ENCODE measurements at regions not wholly inside any gene's neighbourhood (a gene's known extent, or its start where the extent isn't known, plus 50 kb on each side); places are given as distances from the start of the nearest gene placed in this dataset.

- H2BK15ac ChIP-seq (ENCODE audit: low read depth, low read length): no peak overlapping the region
- H3K27me3 Mint-ChIP-seq (ENCODE audit: low read depth): no peaks in the 10 kb centered on the region
- peaks cover 19 to 28% (median 21%) of the 10 kb centered on the region in 3 experiments for H3K36me3 Mint-ChIP-seq (ENCODE audit: insufficient read depth in 1 of 3, low read depth in 3 of 3)
- H3K23ac ChIP-seq (ENCODE audit: insufficient read length, low read depth, low read length): no peak overlapping the region
- no peaks in the 10 kb centered on the region for H3K27me3 ChIP-seq (ENCODE audit: insufficient read depth, low read length)
- no peak overlapping the region for H3K9ac ChIP-seq (ENCODE audit: extremely low read depth, insufficient read length, low read length)
- H3K27ac Mint-ChIP-seq: no peak overlapping the region
- H4K8ac ChIP-seq (replicated peaks; ENCODE audit: insufficient read length, low read depth, low read length): no peak overlapping the region
- H3K27ac ChIP-seq (ENCODE audit: insufficient read length, low read depth, low read length): no peak overlapping the region
- H4K91ac ChIP-seq (ENCODE audit: insufficient read length, low read depth, low read length): no peak overlapping the region
- peaks cover 20% of the 10 kb centered on the region in 2 experiments for H3K9me3 Mint-ChIP-seq
- no peaks in the 10 kb centered on the region for H3K9me3 ChIP-seq (ENCODE audit: control insufficient read depth, low read depth, low read length)
- no peaks in the 10 kb centered on the region for H4K20me1 ChIP-seq (ENCODE audit: control insufficient read depth, insufficient read depth, insufficient read length)
- H3K4ac ChIP-seq (ENCODE audit: low read depth, low read length): no peak overlapping the region
- H3K4me1 ChIP-seq (ENCODE audit: insufficient read depth, low read length): no peaks in the 10 kb centered on the region
- no peaks in the 10 kb centered on the region for H3K23me2 ChIP-seq (ENCODE audit: insufficient read length, low read depth, low read length, poor library complexity, severe bottlenecking)
- no peaks in the 10 kb centered on the region for H3K79me1 ChIP-seq (ENCODE audit: insufficient read depth, low read depth, low read length, poor library complexity, severe bottlenecking)
- H2BK5ac ChIP-seq (ENCODE audit: insufficient read length, low read length): no peak overlapping the region
- H2AFZ ChIP-seq (ENCODE audit: low read length): no peak overlapping the region
- H2AK5ac ChIP-seq (ENCODE audit: insufficient read length, low read length): no peak overlapping the region
- peaks cover 12 to 16% of the 10 kb centered on the region in 2 experiments for H3K4me1 Mint-ChIP-seq
- no peak overlapping the region for H4K5ac ChIP-seq (ENCODE audit: insufficient read length, low read depth, low read length)
- no peak for DNase-seq
- H3K14ac ChIP-seq (ENCODE audit: insufficient read depth, low read length): no peak overlapping the region
- no peak overlapping the region for H2BK120ac ChIP-seq (ENCODE audit: low read depth, low read length, poor library complexity, severe bottlenecking)
- H3K56ac ChIP-seq (ENCODE audit: insufficient read length, low read depth, low read length): no peak overlapping the region
- H3K79me2 ChIP-seq (ENCODE audit: insufficient read depth, low read length): no peaks in the 10 kb centered on the region
- no peak overlapping the region for H3T11ph ChIP-seq (ENCODE audit: low read length)
- H3K18ac ChIP-seq (ENCODE audit: insufficient read length, low read depth, low read length): no peak overlapping the region
- H3K4me3 Mint-ChIP-seq: no peak overlapping the region
- H2BK20ac ChIP-seq (ENCODE audit: low read depth, low read length, poor library complexity, severe bottlenecking): no peak overlapping the region
- no peak overlapping the region for H2BK12ac ChIP-seq (ENCODE audit: insufficient read length, low read depth, low read length)
- no peak for TF ChIP-seq CTCF (conservative IDR thresholded peaks at IDR 0.05)
- H3K4me2 ChIP-seq (ENCODE audit: insufficient read depth, insufficient read length, low read length): no peak overlapping the region
Observed at GRCh38 chr1:191904991-191905390, 253.3 kb upstream of the RGS18 start.
